ENCODE measurements at regions not wholly inside any gene's neighbourhood (a gene's known extent, or its start where the extent isn't known, plus 50 kb on each side); places are given as distances from the start of the nearest gene placed in this dataset.

DNA sequence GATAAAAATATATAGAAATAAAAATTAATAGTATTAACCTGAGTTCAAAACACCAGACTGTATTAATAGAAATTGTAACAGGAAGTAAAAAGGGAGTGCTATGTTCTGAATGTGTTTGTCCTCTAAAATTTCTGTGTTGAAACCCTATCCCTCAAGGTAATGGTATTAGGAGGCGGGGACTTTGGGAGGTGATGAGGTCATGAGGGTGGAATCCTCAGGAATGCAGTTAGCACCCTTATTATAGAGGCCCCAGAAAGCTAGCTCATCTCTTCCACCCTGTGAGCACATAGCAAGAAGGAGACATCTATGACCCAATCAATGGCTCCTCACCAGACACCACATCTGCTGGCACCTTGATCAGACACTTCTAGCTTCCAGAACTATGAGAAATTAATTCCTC lies 124.5 kb downstream of the CMPK2 start:
- TF ChIP-seq, protein P1, sequence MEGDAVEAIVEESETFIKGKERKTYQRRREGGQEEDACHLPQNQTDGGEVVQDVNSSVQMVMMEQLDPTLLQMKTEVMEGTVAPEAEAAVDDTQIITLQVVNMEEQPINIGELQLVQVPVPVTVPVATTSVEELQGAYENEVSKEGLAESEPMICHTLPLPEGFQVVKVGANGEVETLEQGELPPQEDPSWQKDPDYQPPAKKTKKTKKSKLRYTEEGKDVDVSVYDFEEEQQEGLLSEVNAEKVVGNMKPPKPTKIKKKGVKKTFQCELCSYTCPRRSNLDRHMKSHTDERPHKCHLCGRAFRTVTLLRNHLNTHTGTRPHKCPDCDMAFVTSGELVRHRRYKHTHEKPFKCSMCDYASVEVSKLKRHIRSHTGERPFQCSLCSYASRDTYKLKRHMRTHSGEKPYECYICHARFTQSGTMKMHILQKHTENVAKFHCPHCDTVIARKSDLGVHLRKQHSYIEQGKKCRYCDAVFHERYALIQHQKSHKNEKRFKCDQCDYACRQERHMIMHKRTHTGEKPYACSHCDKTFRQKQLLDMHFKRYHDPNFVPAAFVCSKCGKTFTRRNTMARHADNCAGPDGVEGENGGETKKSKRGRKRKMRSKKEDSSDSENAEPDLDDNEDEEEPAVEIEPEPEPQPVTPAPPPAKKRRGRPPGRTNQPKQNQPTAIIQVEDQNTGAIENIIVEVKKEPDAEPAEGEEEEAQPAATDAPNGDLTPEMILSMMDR (IDR thresholded peaks at IDR 0.05; ENCODE audit: low read depth, low read length): no peak
- TF ChIP-seq MYC (IDR thresholded peaks at IDR 0.05; ENCODE audit: low read depth, low read length): no peak
